B cell (primary cell): ENCODE measurements at regions not wholly inside any gene's neighbourhood (a gene's known extent, or its start where the extent isn't known, plus 50 kb on each side); places are given as distances from the start of the nearest gene placed in this dataset.

Source experiments
- ATAC-seq: fragments of 200-7000 bp; cut with Tn5 transposase; one replicate; pipeline ENCODE4 v1.10.0; 2021; ENCODE audit warnings: low read depth, mild to moderate bottlenecking, moderate number of reproducible peaks, moderate library complexity
- CTCF ChIA-PET: fragments of 350-600 bp; sonication (Branson Sonifier 250); formaldehyde crosslinking; loops from one replicate; lab custom pipeline; 2021; ENCODE audit warnings: antibody characterized with exemption, inconsistent platforms; lab: Charles Lee
- POLR2A ChIA-PET: fragments of 350-600 bp; sonication (Branson Sonifier 250); formaldehyde crosslinking; loops from one replicate; lab custom pipeline; 2021; ENCODE audit warnings: antibody characterized with exemption; lab: Charles Lee
- DNase-seq: peaks from one replicate; pipeline ENCODE4 v3.0.0; 2013
- H2AFZ ChIP-seq: 2 replicates; pipeline ENCODE4 v1.6.1; 2012; ENCODE audit warnings: mild to moderate bottlenecking, low read depth, low read length; ENCODE audit not compliant: insufficient read depth, poor library complexity, severe bottlenecking
- H3K27ac ChIP-seq, 2 donors: 1 replicate in 1 of 2; 2 replicates in 1 of 2; pipeline ENCODE4 v1.5.1; 2012 to 2013; ENCODE audit warnings: low read length in 2 of 2, mild to moderate bottlenecking in 2 of 2, moderate library complexity in 1 of 2
- H3K27me3 ChIP-seq, 4 experiments: fragments of 200-600 bp in 1 of 4; sonication (generic) in 1 of 4; replicated peaks in 1 of 4; 1 replicate in 2 of 4; 2 replicates in 2 of 4; pipeline versions ENCODE4 v1.6.1 to v1.7.0; 2013 to 2016; ENCODE audit warnings: low read length in 3 of 4, mild to moderate bottlenecking in 2 of 4, mixed read lengths in 1 of 4, moderate library complexity in 1 of 4; ENCODE audit not compliant: insufficient read depth in 4 of 4, control insufficient read depth in 3 of 4; ENCODE audit errors: control extremely low read depth in 1 of 4
- H3K36me3 ChIP-seq, 2 experiments: replicated peaks in 1 of 2; 1 replicate in 1 of 2; 2 replicates in 1 of 2; pipeline versions ENCODE4 v1.6.1 to v1.7.1; 2013; ENCODE audit warnings: low read length in 1 of 2; ENCODE audit not compliant: insufficient read depth in 2 of 2, control insufficient read depth in 1 of 2; ENCODE audit errors: control extremely low read depth in 1 of 2, extremely low read depth in 1 of 2
- H3K4me1 ChIP-seq, 2 donors: fragments of 200-600 bp in 1 of 2; sonication (generic) in 1 of 2; 1 replicate in 1 of 2; 2 replicates in 1 of 2; pipeline versions ENCODE4 v1.5.1 to v1.6.1; 2013 to 2017; ENCODE audit warnings: low read length in 2 of 2; ENCODE audit not compliant: control insufficient read depth in 2 of 2, insufficient read depth in 2 of 2
- H3K4me2 ChIP-seq: replicated peaks from 2 replicates; pipeline ENCODE3; 2012; ENCODE audit warnings: mild to moderate bottlenecking, low read depth, low read length; ENCODE audit not compliant: poor library complexity, severe bottlenecking
- H3K4me3 ChIP-seq, 5 experiments: fragments of 200-600 bp in 1 of 5; sonication (generic) in 1 of 5; 1 replicate in 3 of 5; 2 replicates in 2 of 5; pipeline versions ENCODE4 v1.5.1 to v1.7.0; 2011 to 2016; ENCODE audit warnings: low read length in 4 of 5, mild to moderate bottlenecking in 4 of 5, low read depth in 2 of 5, control low read depth in 1 of 5, moderate library complexity in 1 of 5; ENCODE audit not compliant: insufficient read depth in 1 of 5; ENCODE audit errors: control extremely low read depth in 1 of 5, extremely low read depth in 1 of 5
- H3K79me2 ChIP-seq: fragments of 200-600 bp; sonication (generic); one replicate; pipeline ENCODE4 v1.6.0; 2016; ENCODE audit warnings: low read length; ENCODE audit not compliant: control insufficient read depth, insufficient read depth
- H3K9ac ChIP-seq: fragments of 200-600 bp; sonication (generic); 2 replicates; pipeline ENCODE4 v1.6.1; 2017; ENCODE audit warnings: mild to moderate bottlenecking, low read length, moderate library complexity
- H3K9me3 ChIP-seq, 3 donors: one replicate each; pipeline versions ENCODE4 v1.6.1 to v1.7.1; 2013; ENCODE audit warnings: low read length in 2 of 3; ENCODE audit not compliant: control insufficient read depth in 2 of 3, insufficient read depth in 1 of 3; ENCODE audit errors: control extremely low read depth in 1 of 3
- H4K20me1 ChIP-seq: 2 replicates; pipeline ENCODE4 v1.6.0; 2012; ENCODE audit warnings: mild to moderate bottlenecking, low read length; ENCODE audit not compliant: insufficient read depth, control insufficient read depth, poor library complexity, severe bottlenecking
- H3K27ac Mint-ChIP-seq: one replicate; pipeline ENCODE4 v1.8.0; 2021; ENCODE audit warnings: mixed read lengths
- H3K27me3 Mint-ChIP-seq: one replicate; pipeline ENCODE4 v1.8.0; 2021; ENCODE audit warnings: mixed read lengths
- H3K4me1 Mint-ChIP-seq: one replicate; pipeline ENCODE4 v1.8.0; 2021; ENCODE audit warnings: mixed read lengths
- H3K4me3 Mint-ChIP-seq: one replicate; pipeline ENCODE4 v1.8.0; 2021; ENCODE audit warnings: mixed read lengths
- H3K9me3 Mint-ChIP-seq: one replicate; pipeline ENCODE4 v1.8.0; 2022; ENCODE audit warnings: mixed read lengths; ENCODE audit not compliant: insufficient read depth
- CTCF ChIP-seq: fragments of 200-600 bp; IDR thresholded peaks from one replicate; pipeline ENCODE4 v1.8.0; 2022; ENCODE audit warnings: antibody characterized with exemption, mild to moderate bottlenecking
- EZH2 ChIP-seq: IDR thresholded peaks from 2 replicates; pipeline ENCODE4 v1.6.1; 2012; ENCODE audit warnings: borderline replicate concordance, low read depth, mild to moderate bottlenecking, moderate library complexity, low read length; ENCODE audit not compliant: insufficient read depth, poor library complexity, severe bottlenecking
- WGBS: methylation state at CpG from one replicate; pipeline ENCODE4 v1.1.5; 2013; ENCODE audit warnings: missing lambda C conversion rate; ENCODE audit not compliant: insufficient coverage; 5-methylcytosine and 5-hydroxymethylcytosine counted together
- intact Hi-C: fragments of 100-400 bp; cut with micrococcal nuclease; formaldehyde crosslinking; loops from one replicate; pipeline ENCODE4 v1.10.0; 2022

GRCh38 chr1:239806897-239807296 lies 284.8 kb upstream of the FMN2 start:
- no peak for TF ChIP-seq CTCF
- no peak for TF ChIP-seq EZH2
- no peak overlapping the region for H2AFZ ChIP-seq
- no peaks in the 10 kb centered on the region for H3K79me2 ChIP-seq
- Mint-ChIP-seq H3K4me3 (no peak overlapping the region), H3K27me3 (no peaks in the 10 kb centered on the region), H3K4me1 (no peaks in the 10 kb centered on the region), H3K27ac (no peak overlapping the region), H3K9me3 (no peaks in the 10 kb centered on the region)
- H3K27ac ChIP-seq = no peak overlapping the region
- H3K9ac ChIP-seq = no peak overlapping the region
- ChIA-PET CTCF (no interaction called here), POLR2A (no interaction called here)
- no peak for ATAC-seq
- H3K4me1 ChIP-seq = no peaks in the 10 kb centered on the region
- DNase-seq = no peak
- no peaks in the 10 kb centered on the region for H4K20me1 ChIP-seq
- no peak overlapping the region for H3K4me3 ChIP-seq
- intact Hi-C loops = no loop called here
- H3K36me3 ChIP-seq = no peaks in the 10 kb centered on the region
- H3K27me3 ChIP-seq = no peaks in the 10 kb centered on the region
- no peaks in the 10 kb centered on the region for H3K9me3 ChIP-seq
- no peak overlapping the region for H3K4me2 ChIP-seq
- no CpG with 5 or more reads among the region's 2 CpGs for WGBS

GRCh38 chr1:239807361-239807760 lies 284.3 kb upstream of the FMN2 start:
- Mint-ChIP-seq H3K4me3 (no peak overlapping the region), H3K27me3 (no peaks in the 10 kb centered on the region), H3K9me3 (no peaks in the 10 kb centered on the region), H3K27ac (no peak overlapping the region), H3K4me1 (no peaks in the 10 kb centered on the region)
- Histone ChIP-seq H3K79me2 (no peaks in the 10 kb centered on the region), H3K27me3 (no peaks in the 10 kb centered on the region), H3K9me3 (no peaks in the 10 kb centered on the region), H3K27ac (no peak overlapping the region), H3K4me1 (no peaks in the 10 kb centered on the region), H3K36me3 (no peaks in the 10 kb centered on the region), H3K4me3 (no peak overlapping the region), H4K20me1 (no peaks in the 10 kb centered on the region), H2AFZ (no peak overlapping the region), H3K4me2 (no peak overlapping the region), H3K9ac (no peak overlapping the region)
- no peak for TF ChIP-seq EZH2
- TF ChIP-seq CTCF = no peak
- ChIA-PET POLR2A (no interaction called here), CTCF (no interaction called here)
- ATAC-seq (no peak), DNase-seq (no peak)
- intact Hi-C loops = no loop called here
